Endothelial cell of umbilical vein (primary cell): ENCODE measurements at regions not wholly inside any gene's neighbourhood (a gene's known extent, or its start where the extent isn't known, plus 50 kb on each side); places are given as distances from the start of the nearest gene placed in this dataset.

Source experiments
- BruUV-seq: library from RNA; stranded (reverse); fragments of 400-500 nt; replicated peaks from 2 replicates; lab custom pipeline; 2021; lab: Mats Ljungman, UMichigan
- CTCF ChIA-PET: fragments of 300-600, 350-600 bp; sonication (Branson Sonifier 250); formaldehyde crosslinking; loops from one replicate; lab custom pipeline; 2021; ENCODE audit warnings: antibody characterized with exemption, inconsistent platforms; lab: Charles Lee
- POLR2A ChIA-PET: fragments of 300-600, 350-600 bp; sonication (Branson Sonifier 250); formaldehyde crosslinking; loops from one replicate; lab custom pipeline; 2021; ENCODE audit warnings: antibody characterized with exemption, inconsistent platforms; lab: Charles Lee
- DNase-seq: peaks from one replicate; pipeline ENCODE4 v3.0.0-alpha.2; 2011; ENCODE audit warnings: low read depth, low spot score
- FAIRE-seq: peaks from 2 replicates; lab custom pipeline; 2011; peaks lifted over from hg19 to GRCh38; lab: Jason Lieb, UNC
- H2AFZ ChIP-seq: 2 replicates; pipeline ENCODE4 v1.6.0; 2012; ENCODE audit warnings: low read depth, low read length, control low read depth, inconsistent platforms
- H3K27ac ChIP-seq: 2 replicates; pipeline ENCODE4 v1.5.1; 2011; ENCODE audit warnings: low read depth, mild to moderate bottlenecking, control low read depth, low read length, moderate library complexity; ENCODE audit not compliant: insufficient read depth
- H3K27me3 ChIP-seq, 2 experiments: 2 replicates each; pipeline versions ENCODE4 v1.6.0 to v1.6.1; 2011; ENCODE audit warnings: low read length in 2 of 2, mixed read lengths in 1 of 2; ENCODE audit not compliant: control insufficient read depth in 2 of 2, insufficient read depth in 2 of 2
- H3K36me3 ChIP-seq, 2 experiments: 2 replicates in 1 of 2; 3 replicates in 1 of 2; pipeline ENCODE4 v1.5.1; 2011; ENCODE audit warnings: low read length in 2 of 2, mild to moderate bottlenecking in 1 of 2, moderate library complexity in 1 of 2; ENCODE audit not compliant: control insufficient read depth in 2 of 2, insufficient read depth in 2 of 2; ENCODE audit errors: extremely low read depth in 1 of 2
- H3K4me1 ChIP-seq: 3 replicates; pipeline ENCODE4 v1.5.1; 2011; ENCODE audit warnings: mild to moderate bottlenecking, low read length; ENCODE audit not compliant: control insufficient read depth, insufficient read depth; ENCODE audit errors: extremely low read depth
- H3K4me2 ChIP-seq: 2 replicates; pipeline ENCODE4 v1.6.1; 2011; ENCODE audit warnings: low read length, control low read depth, mixed read lengths; ENCODE audit not compliant: insufficient read depth
- H3K4me3 ChIP-seq, 3 experiments: fragments of 200-600 bp in 1 of 3; sonication (generic), shearing (Covaris generic) in 1 of 3; replicated peaks in 1 of 3; 2 replicates each; pipeline ENCODE4 v1.5.1; 2011 to 2016; ENCODE audit warnings: control low read depth in 3 of 3, low read length in 3 of 3, mild to moderate bottlenecking in 2 of 3, inconsistent platforms in 1 of 3, low read depth in 1 of 3, moderate library complexity in 1 of 3; ENCODE audit not compliant: insufficient read depth in 1 of 3
- H3K79me2 ChIP-seq: 2 replicates; pipeline ENCODE4 v1.6.0; 2012; ENCODE audit warnings: low read length, inconsistent platforms; ENCODE audit not compliant: control insufficient read depth, insufficient read depth
- H3K9ac ChIP-seq: replicated peaks from 2 replicates; pipeline ENCODE3; 2011; ENCODE audit warnings: low read length, control low read depth; ENCODE audit not compliant: insufficient read depth; ENCODE audit errors: extremely low read depth
- H3K9me1 ChIP-seq: replicated peaks from 3 replicates; pipeline ENCODE4 v1.6.0; 2011; ENCODE audit warnings: mild to moderate bottlenecking, low read length; ENCODE audit not compliant: control insufficient read depth, insufficient read depth; ENCODE audit errors: extremely low read depth
- H3K9me3 ChIP-seq: replicated peaks from 2 replicates; pipeline ENCODE4 v1.5.1; 2012; ENCODE audit warnings: low read length, inconsistent platforms; ENCODE audit not compliant: control insufficient read depth, insufficient read depth
- H4K20me1 ChIP-seq: replicated peaks from 2 replicates; pipeline ENCODE3; 2011; ENCODE audit warnings: mild to moderate bottlenecking, low read length; ENCODE audit not compliant: control insufficient read depth, insufficient read depth; ENCODE audit errors: extremely low read depth
- EZH2 ChIP-seq: IDR thresholded peaks from 2 replicates; pipeline ENCODE4 v1.6.1; 2012; ENCODE audit warnings: borderline replicate concordance, low read depth, mild to moderate bottlenecking, moderate library complexity, low read length, inconsistent platforms; ENCODE audit not compliant: severe bottlenecking
- FOS ChIP-seq: IDR thresholded peaks from 2 replicates; pipeline ENCODE4 v1.6.1; 2011; ENCODE audit warnings: mild to moderate bottlenecking, low read length, moderate library complexity, borderline replicate concordance; ENCODE audit not compliant: insufficient read depth
- JUN ChIP-seq: IDR thresholded peaks from 2 replicates; pipeline ENCODE4 v1.6.1; 2011; ENCODE audit warnings: borderline replicate concordance, low read depth; ENCODE audit not compliant: insufficient read length, insufficient read depth
- MYC ChIP-seq: IDR thresholded peaks from one replicate; pipeline ENCODE4 v1.6.1; 2011; ENCODE audit warnings: mild to moderate bottlenecking, low read depth, low read length
- POLR2A ChIP-seq: IDR thresholded peaks from 2 replicates; pipeline ENCODE4 v1.6.1; 2012; ENCODE audit warnings: low read depth, mild to moderate bottlenecking, control low read depth, low read length
- POLR2AphosphoS5 ChIP-seq: IDR thresholded peaks from 2 replicates; pipeline ENCODE4 v1.6.1; 2012; ENCODE audit warnings: low read depth, mild to moderate bottlenecking, control low read depth, low read length, moderate library complexity; ENCODE audit not compliant: insufficient read depth
- dilution Hi-C: fragments of 300-500 bp; cut with MboI; formaldehyde crosslinking; loops from one replicate; pipeline ENCODE4 v1.15.0; 2019; ENCODE audit warnings: low sequenced_read_pairs; ENCODE audit not compliant: extremely low pct_ligation_motif_present
- intact Hi-C: fragments of 100-400 bp; cut with micrococcal nuclease; formaldehyde crosslinking; loops from one replicate; pipeline ENCODE4 v1.10.0; 2022
- TF ChIP-seq, protein P1 (sequence below): IDR thresholded peaks from 2 replicates; pipeline ENCODE4 v1.6.1; 2011; ENCODE audit not compliant: insufficient read depth, insufficient read length
- TF ChIP-seq, protein P2 (sequence below), 2 donors: IDR thresholded peaks; 1 replicate in 1 of 2; 2 replicates in 1 of 2; pipeline ENCODE4 v1.5.1; 2011; ENCODE audit warnings: low read length in 2 of 2, mild to moderate bottlenecking in 2 of 2, moderate library complexity in 2 of 2, control low read depth in 1 of 2, inconsistent platforms in 1 of 2, low read depth in 1 of 2; ENCODE audit not compliant: insufficient read depth in 1 of 2; ENCODE audit errors: extremely low read depth in 1 of 2

DNA sequence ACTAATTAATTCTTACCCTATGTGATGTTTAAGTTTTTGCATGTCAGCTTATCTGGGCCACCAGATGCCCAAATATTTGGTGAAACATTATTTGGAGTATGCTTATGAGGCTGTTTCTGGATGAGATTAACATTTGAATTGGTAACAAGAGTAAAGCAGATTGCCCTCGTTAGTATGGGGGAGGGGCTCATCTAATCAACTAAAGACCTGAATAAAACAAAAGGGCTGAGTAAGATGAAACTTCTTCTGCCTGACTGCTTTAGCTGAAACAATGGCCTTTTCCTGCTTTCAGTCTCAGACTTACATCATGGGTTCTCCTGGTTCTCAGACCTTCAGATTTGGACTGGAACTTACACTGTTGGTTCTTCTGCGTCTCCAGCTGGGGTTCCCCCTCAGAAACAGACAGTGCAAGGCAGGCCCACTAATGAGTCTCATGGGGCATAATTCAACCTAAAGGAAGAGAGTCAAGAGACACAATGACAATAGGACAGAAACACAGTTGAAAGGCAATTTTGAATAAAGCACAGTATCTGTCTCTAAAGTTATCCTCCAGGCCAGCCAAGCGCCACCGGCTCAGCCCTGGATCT is 288.4 kb downstream of the CAAP1 start:
- H3K9me1 ChIP-seq: no peaks in the 10 kb centered on the region
- intact Hi-C loops: no loop called here
- TF ChIP-seq POLR2A (no peak), JUN (no peak), FOS (no peak), POLR2AphosphoS5 (no peak), EZH2 (no peak), MYC (no peak)
- TF ChIP-seq, protein P1, sequence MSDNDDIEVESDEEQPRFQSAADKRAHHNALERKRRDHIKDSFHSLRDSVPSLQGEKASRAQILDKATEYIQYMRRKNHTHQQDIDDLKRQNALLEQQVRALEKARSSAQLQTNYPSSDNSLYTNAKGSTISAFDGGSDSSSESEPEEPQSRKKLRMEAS: no peak
- TF ChIP-seq, protein P2, sequence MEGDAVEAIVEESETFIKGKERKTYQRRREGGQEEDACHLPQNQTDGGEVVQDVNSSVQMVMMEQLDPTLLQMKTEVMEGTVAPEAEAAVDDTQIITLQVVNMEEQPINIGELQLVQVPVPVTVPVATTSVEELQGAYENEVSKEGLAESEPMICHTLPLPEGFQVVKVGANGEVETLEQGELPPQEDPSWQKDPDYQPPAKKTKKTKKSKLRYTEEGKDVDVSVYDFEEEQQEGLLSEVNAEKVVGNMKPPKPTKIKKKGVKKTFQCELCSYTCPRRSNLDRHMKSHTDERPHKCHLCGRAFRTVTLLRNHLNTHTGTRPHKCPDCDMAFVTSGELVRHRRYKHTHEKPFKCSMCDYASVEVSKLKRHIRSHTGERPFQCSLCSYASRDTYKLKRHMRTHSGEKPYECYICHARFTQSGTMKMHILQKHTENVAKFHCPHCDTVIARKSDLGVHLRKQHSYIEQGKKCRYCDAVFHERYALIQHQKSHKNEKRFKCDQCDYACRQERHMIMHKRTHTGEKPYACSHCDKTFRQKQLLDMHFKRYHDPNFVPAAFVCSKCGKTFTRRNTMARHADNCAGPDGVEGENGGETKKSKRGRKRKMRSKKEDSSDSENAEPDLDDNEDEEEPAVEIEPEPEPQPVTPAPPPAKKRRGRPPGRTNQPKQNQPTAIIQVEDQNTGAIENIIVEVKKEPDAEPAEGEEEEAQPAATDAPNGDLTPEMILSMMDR (IDR thresholded peaks at IDR 0.05; ENCODE audit: extremely low read depth in 1 of 2, insufficient read depth in 1 of 2, low read depth in 1 of 2, low read length in 2 of 2): no peak
- H3K9ac ChIP-seq: no peak overlapping the region
- dilution Hi-C loops: no loop called here
- ChIA-PET CTCF (no interaction called here), POLR2A (no interaction called here)
- DNase-seq (no peak), FAIRE-seq (no peak)
- H3K27ac ChIP-seq: no peak overlapping the region
- H3K27me3 ChIP-seq: no peaks in the 10 kb centered on the region
- no peaks in the 10 kb centered on the region for H3K79me2 ChIP-seq
- H4K20me1 ChIP-seq: no peaks in the 10 kb centered on the region
- no peaks in the 10 kb centered on the region for H3K36me3 ChIP-seq
- no peak overlapping the region for H3K4me3 ChIP-seq
- H3K4me1 ChIP-seq: no peaks in the 10 kb centered on the region
- no peak overlapping the region for H3K4me2 ChIP-seq
- H3K9me3 ChIP-seq: no peaks in the 10 kb centered on the region
- BruUV-seq: no TSS peak
- H2AFZ ChIP-seq: no peak overlapping the region
